ENCODE measurements at regions not wholly inside any gene's neighbourhood (a gene's known extent, or its start where the extent isn't known, plus 50 kb on each side); places are given as distances from the start of the nearest gene placed in this dataset.
"Not testable (repeated sequence)": the region's sequence is repeated elsewhere in the genome, so short reads cannot be mapped to it uniquely, and the experiment has no call there.

- no peak for DNase-seq (ENCODE audit: low spot score)
Measured at GRCh38 chr14:105931808-105932483, 405.6 kb downstream of the TMEM121 start.

DNA sequence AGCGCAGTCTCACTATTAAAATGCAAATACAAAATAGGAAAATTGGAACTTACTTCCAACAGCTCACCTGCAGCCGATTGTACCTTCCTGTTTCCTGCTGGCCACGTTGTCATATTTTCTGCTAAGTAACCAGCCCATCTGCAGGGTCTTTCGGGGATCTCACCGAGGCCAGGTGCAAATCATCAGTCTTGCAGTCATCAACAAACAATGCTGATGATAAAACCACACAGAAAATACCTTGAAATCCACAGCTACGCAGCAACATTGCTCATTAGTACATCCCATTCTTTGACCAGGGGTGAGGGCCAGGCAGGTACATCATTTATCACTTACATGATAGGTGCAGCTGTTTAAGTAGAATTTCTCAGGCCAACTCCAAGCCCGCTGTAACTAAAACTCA is 406.9 kb downstream of the TMEM121 start:
- DNase-seq (ENCODE audit: low spot score) = no peak

GRCh38 chr14:105935384-105935783 is 409.0 kb downstream of the TMEM121 start:
- no peak for DNase-seq (ENCODE audit: low spot score)

GRCh38 chr14:105937253-105938054 is 411.1 kb downstream of the TMEM121 start:
- no peak for DNase-seq (ENCODE audit: low spot score)

DNA sequence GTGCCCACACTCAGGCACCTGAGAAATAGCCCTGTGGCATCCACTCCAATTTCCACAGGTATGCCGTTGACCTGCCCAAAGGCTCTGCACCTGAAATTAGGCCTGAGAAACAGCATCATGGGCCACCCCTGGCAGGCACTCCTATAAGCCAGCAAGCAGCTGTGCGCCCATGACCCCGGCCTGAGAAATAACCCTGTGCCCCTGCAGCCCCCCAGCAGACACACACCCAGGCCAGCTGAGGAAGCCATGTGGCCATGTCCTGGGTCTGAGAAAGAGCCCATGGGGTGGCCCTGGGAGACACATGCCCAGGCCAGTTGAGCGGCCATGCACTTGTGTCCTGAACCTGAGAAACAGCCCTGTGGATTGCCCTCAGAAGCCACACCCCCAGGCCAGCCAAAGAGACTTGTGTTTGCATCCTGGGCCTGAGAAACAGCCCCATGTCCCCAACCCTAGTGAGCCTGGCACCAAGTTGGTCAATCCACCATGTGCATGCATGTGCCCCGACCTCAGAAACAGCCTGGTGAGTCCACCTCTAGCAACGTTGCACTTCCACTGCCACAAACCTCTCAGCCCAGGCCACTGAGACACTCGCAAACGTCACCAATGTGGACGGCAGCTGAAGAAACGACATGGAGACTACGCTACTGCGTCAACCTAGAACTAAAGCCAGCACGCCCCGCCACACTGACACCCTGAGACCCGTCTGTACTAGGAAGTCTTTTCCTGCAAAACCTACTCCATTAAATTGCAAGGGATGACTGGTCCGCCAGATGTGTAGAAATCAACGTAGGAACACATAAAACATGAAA is 411.9 kb downstream of the TMEM121 start:
- no peak for DNase-seq (ENCODE audit: low spot score)

GRCh38 chr14:105938959-105939358 is 412.6 kb downstream of the TMEM121 start:
- no peak for DNase-seq (ENCODE audit: low spot score)

GRCh38 chr14:105939810-105940508 is 413.6 kb downstream of the TMEM121 start:
- no peak for DNase-seq (ENCODE audit: low spot score)

DNA sequence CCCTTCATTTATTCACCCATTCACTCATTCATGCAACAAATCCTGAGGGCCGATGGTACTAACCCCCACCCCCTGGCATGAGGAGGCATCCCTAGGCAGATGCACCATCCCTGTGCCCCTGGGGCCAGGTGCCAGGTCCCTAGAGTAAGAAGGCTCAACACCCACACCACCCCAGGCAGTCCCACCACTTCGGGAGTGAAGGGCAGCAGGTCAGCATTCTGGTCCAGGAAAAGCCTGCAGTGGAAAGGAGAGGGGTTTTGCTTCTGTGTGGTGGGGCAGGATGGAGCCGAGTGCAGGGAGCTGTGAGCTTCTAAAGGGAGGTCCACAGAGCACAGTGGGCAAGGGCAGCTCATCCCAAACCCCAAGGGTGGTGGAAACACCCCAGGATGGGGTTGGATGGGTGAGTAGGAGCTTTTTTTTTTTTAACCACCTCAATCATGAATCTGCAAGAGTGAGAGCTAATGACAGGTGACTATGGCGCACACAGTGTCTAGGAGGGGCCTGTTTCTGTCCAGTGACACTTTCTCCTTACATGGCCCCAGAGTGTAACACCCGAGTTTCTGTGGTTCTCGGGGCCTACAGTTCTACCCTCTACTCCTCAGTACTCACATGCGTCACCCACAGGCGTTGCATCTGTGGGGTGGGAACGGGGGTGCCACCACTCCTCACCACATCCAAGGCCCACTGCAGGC is 414.3 kb downstream of the TMEM121 start:
- no peak for DNase-seq (ENCODE audit: low spot score)

GRCh38 chr14:105941226-105942166 is 415.1 kb downstream of the TMEM121 start:
- no peak for DNase-seq (ENCODE audit: low spot score)

GRCh38 chr14:105942725-105943124 is 416.3 kb downstream of the TMEM121 start:
- not testable (repeated sequence) for DNase-seq (ENCODE audit: low spot score)

DNA sequence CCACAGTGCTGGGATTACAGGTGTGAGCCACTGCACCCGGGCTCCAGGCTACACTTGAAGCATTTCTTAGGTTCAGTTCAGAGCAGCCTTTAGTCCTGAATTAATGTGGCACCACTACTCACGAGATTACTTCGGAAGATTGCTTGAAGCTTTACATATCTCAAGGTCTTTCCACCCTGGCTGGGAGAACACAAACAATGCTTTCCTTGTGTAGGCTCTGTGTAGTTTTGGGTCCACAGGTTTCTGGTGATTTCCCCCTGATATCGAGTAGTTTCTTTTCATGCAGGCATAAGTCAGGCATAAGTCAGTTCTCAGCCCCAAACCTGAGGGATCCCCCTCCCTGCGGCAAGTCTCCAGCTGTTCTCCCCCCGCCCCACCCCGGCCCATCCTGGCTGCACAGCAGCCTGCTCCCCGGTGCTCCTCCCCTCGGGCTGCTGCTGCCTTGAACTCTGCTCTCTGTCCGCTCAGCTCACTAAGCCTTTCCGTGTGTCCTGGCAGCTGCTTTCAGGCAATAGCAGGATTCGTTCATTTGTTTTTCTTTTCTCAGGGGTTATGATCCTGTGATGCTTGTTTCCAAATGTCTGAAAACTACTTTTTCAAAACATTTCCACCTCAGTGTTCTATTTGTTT is 417.7 kb downstream of the TMEM121 start:
- DNase-seq (ENCODE audit: low spot score) = no peak

DNA sequence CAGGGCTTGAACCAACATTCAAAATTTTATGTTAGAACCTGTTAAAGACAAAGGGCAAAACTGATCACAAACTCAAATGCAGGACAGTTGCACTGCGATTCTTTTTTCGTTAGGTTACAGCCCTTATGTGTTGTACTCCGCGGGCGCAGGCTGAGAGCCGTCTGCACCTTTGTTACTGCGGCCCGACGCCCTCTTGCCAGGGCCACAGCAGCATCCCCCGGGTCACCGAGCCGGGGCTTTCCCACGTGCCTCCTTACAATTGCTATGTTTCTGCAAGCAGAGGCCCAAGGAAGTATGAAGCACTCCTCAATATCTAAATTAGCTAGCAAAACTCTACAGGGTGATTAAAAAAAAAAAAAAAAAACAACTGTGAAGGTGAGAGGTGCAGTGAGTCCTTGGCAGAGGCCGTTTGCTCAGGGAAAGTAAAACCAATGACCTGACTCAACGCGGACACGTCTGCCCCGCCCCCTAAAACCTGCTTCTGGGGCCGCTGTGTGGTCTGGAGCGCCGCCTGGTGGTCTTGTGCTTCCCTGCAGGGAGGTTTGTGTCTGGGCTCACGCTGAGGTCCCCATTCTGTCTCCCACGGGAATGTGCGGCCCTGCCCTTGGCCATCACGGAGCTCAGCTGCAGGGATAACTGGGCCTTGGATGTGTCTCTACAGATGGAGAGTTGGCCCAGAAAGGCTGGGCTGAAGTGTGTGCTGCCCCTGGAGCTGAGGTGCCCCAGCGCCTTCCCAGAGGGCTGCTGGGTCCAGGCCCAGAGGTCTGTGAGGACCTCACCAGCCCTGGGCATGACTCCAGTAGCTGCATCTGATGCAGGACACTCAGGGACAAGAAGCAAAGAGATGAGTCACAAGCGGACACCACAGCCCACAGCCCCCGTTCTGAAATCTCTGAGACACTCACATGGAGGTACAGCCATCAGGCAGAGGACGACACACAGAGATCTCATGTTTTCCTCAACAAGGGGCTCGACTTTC is 418.5 kb downstream of the TMEM121 start:
- DNase-seq (ENCODE audit: low spot score) = peak; percentile 52

GRCh38 chr14:105945896-105946295 is 419.5 kb downstream of the TMEM121 start:
- no peak for DNase-seq (ENCODE audit: low spot score)

DNA sequence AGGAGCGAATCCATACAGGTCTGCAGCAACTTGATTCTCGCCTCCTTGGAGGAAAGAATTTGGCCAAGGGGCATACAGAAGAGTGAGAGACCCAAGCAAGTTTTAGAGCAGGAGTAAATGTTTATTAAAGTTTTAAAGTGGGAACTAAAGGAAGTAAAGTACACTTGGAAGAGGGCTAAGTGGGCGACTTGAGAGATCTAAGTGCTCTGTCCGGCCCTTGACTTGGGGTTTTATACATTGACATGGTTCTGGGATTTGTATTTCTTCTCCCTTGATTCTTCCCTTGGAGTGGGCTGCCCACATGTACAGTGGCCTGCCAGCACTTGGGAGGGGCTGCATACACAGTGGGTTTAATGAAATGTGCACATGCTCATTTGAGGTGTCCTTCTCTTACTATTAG is 421.2 kb downstream of the TMEM121 start:
- no peak for DNase-seq (ENCODE audit: low spot score)

DNA sequence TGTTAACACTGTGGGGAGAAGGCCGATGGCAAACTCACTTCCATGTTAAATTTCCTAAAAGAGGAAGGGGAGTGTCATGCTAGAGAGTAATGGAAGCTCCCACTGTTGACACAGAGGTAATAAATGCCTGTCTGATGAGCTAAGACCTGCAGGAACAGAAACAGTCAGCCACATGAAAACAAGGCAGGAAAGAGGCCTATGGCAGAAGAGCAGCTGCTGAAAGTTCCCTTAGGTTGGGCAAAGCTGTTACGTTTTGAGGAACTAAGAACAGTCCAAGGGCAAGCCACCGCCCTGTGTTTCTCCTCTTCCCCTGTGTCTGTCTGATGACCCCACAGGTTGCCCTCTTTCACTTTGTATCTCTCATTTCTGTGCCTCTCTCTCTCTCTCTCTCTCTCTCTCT is 422.6 kb downstream of the TMEM121 start:
- not testable (repeated sequence) for DNase-seq (ENCODE audit: low spot score)

GRCh38 chr14:105950364-105950892 is 424.0 kb downstream of the TMEM121 start:
- not testable (repeated sequence) for DNase-seq (ENCODE audit: low spot score)

GRCh38 chr14:105951399-105951798 is 425.0 kb downstream of the TMEM121 start:
- no peak for DNase-seq (ENCODE audit: low spot score)

GRCh38 chr14:105952222-105952621 is 425.8 kb downstream of the TMEM121 start:
- DNase-seq (ENCODE audit: low spot score) = no peak
